Lower lobe of right lung (tissue), 2 donors: ENCODE measurements at regions not wholly inside any gene's neighbourhood (a gene's known extent, or its start where the extent isn't known, plus 50 kb on each side); places are given as distances from the start of the nearest gene placed in this dataset.

ENCODE experiments used
- ATAC-seq, 2 donors: fragments of 200-7000 bp; cut with Tn5 transposase; one replicate each; pipeline ENCODE4 v1.9.1; 2020 to 2022; ENCODE audit warnings: mild to moderate bottlenecking in 2 of 2, moderate library complexity in 2 of 2
- DNase-seq: peaks from one replicate; pipeline ENCODE4 v3.0.0-alpha.2; 2020
- H3K27ac ChIP-seq: fragments of 200-600 bp; one replicate; pipeline ENCODE4 v1.8.0; 2022
- H3K27me3 ChIP-seq: fragments of 200-600 bp; one replicate; pipeline ENCODE4 v1.8.0; 2022; ENCODE audit warnings: low read depth
- H3K36me3 ChIP-seq: fragments of 200-600 bp; one replicate; pipeline ENCODE4 v1.8.0; 2022; ENCODE audit warnings: mild to moderate bottlenecking
- H3K4me1 ChIP-seq: fragments of 200-600 bp; one replicate; pipeline ENCODE4 v1.8.0; 2022
- H3K4me3 ChIP-seq: fragments of 200-600 bp; one replicate; pipeline ENCODE4 v1.8.0; 2022; ENCODE audit warnings: mild to moderate bottlenecking
- H3K9me3 ChIP-seq: fragments of 200-600 bp; one replicate; pipeline ENCODE4 v1.8.0; 2022
- intact Hi-C: fragments of 100-400 bp; cut with DNase I; formaldehyde crosslinking; loops from one replicate; pipeline ENCODE4 v1.11.0; 2022
- TF ChIP-seq, protein P1 (sequence below): fragments of 200-600 bp; IDR thresholded peaks from one replicate; pipeline ENCODE4 v1.8.0; 2022; ENCODE audit warnings: antibody characterized with exemption, mild to moderate bottlenecking
- donor health status: DM: no; HTN: yes; CAD: no; lungs with severe emphysema.

DNA sequence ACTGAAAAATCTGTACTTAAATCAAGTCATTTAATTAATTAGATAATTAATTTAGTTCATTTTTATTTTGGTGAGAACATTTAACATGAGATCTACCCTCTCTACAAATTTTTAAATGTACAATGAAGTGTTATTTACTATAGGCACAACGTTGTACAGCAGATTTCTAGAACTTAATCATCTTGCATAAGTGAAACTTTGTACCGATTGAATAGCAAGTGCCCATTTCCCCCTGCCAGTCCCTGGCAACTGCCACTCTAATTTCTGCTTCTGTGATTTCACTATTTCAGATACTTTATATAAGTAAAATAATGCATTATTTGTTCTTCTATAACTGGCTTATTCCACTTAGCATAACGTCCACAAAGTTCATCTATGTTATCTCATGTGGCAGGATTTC lies 50.1 kb upstream of the SYTL5 start:
- H3K36me3 ChIP-seq, result no peaks in the 10 kb centered on the region
- H3K9me3 ChIP-seq, result no peaks in the 10 kb centered on the region
- intact Hi-C loops, result no loop called here
- TF ChIP-seq, protein P1, sequence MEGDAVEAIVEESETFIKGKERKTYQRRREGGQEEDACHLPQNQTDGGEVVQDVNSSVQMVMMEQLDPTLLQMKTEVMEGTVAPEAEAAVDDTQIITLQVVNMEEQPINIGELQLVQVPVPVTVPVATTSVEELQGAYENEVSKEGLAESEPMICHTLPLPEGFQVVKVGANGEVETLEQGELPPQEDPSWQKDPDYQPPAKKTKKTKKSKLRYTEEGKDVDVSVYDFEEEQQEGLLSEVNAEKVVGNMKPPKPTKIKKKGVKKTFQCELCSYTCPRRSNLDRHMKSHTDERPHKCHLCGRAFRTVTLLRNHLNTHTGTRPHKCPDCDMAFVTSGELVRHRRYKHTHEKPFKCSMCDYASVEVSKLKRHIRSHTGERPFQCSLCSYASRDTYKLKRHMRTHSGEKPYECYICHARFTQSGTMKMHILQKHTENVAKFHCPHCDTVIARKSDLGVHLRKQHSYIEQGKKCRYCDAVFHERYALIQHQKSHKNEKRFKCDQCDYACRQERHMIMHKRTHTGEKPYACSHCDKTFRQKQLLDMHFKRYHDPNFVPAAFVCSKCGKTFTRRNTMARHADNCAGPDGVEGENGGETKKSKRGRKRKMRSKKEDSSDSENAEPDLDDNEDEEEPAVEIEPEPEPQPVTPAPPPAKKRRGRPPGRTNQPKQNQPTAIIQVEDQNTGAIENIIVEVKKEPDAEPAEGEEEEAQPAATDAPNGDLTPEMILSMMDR, result no peak
- ATAC-seq (no peak), DNase-seq (no peak)
- H3K4me3 ChIP-seq, result no peak overlapping the region
- H3K27ac ChIP-seq, result no peak overlapping the region
- no peaks in the 10 kb centered on the region for H3K27me3 ChIP-seq
- no peaks in the 10 kb centered on the region for H3K4me1 ChIP-seq
